Tongue (tissue), 1 donor: ENCODE measurements at regions not wholly inside any gene's neighbourhood (a gene's known extent, or its start where the extent isn't known, plus 50 kb on each side); places are given as distances from the start of the nearest gene placed in this dataset.
A peak's percentile ranks its signal among the peaks of the same experiment; 100 is the strongest.
"Not testable (repeated sequence)": the region's sequence is repeated elsewhere in the genome, so short reads cannot be mapped to it uniquely, and the experiment has no call there.

Source experiments
- DNase-seq: peaks from one replicate; pipeline ENCODE4 v3.0.0-alpha.2; 2015

DNA sequence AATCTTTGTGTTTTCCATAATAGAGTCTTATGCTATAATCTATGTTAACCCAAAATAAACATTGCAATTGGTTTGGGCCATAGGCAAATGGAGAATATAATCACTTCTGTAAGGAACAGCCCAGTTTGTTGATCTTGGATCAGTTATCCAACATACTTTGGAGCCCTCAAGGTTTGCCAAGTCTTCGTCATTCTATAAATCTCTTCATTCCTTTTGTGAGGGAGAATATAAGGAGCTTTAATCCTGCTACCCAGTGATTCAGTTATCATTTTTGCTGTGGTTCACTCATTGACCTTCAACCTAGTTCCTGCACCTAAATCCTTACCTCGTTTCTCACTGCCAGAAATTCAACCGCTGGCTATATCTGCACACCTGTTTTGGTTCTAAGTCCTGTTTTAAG, 500.3 kb upstream of the PTCHD4 start:
- DNase-seq = no peak

GRCh38 chr6:48610846-48611245, 499.8 kb upstream of the PTCHD4 start:
- DNase-seq = peak; percentile 1

GRCh38 chr6:48606618-48607017, 495.6 kb upstream of the PTCHD4 start:
- no peak for DNase-seq

- DNase-seq = no peak
Measured at GRCh38 chr6:48597951-48598350, 487.0 kb upstream of the PTCHD4 start.

DNA sequence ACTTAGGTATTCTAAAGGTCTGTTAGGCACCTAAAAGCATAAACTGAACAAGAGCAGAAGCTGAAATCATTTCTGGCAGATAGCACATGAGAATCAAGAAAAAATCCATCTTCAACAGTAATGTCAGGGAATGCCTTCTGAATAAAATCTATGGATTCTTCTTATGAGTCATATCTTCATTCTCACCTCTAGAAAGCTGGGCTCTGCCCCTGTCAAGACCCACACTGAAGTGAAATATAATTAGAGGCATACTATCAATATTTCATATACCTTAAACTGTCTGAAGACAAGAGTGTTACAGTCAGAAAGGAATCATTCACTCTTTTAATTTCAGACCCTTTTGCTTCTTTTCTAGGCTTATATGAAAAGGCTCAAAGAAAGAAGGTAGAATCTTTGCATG, 485.8 kb upstream of the PTCHD4 start:
- no peak for DNase-seq

DNA sequence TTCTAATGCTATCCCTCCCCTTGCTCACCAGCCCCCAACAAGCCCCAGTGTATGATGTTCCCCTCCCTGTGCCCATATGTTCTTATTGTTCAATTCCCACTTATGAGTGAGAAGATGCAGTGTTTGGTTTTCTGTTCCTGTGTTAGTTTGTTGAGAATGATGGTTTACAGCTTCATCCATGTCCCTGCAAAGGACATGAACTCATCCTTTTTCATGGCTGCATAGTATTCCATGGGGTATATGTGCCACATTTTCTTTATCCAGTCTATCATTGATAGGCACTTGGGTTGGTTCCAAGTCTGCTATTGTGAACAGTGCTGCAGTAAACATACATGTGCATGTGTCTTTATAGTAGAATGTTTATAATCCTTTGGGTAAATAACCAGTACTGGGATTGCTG, 480.2 kb upstream of the PTCHD4 start:
- DNase-seq = not testable (repeated sequence)

DNA sequence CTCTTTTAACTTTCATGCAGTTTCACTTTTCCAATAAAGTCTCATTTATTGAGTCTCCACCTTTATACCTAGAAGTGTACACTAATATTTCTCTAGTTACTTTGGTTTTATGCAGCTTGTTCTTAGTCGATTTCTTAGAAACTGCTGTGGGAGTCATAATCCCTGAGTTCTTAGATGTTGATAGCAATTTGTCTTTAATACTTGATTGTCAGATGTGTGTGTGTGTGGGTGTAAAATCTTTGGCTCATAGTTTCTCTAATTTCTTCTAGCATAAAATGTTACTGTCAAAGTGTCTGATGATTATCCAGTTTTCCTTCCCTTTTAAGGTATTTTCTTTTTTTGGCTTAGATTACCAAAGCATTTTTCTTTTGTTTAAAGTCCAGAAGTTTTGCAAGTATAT, 473.8 kb upstream of the PTCHD4 start:
- no peak for DNase-seq

DNA sequence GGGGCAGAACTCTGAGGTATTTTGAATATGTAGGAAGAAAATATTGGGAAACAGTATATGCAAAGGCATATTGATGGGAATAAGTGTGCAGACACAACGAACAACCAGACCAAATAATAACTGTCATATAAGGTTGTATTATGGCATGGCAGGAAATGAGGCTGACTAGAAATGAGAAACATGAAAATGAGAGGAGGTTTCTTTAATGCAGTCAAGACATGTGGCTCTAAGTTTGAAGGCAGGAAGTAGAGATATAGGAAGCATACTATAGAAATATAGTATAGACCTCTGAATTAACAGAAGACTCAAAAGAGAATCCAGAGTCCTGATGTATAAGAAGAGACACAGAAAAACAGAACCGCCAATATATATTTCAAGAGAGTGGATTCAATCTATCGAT, 459.7 kb upstream of the PTCHD4 start:
- no peak for DNase-seq

GRCh38 chr6:48568856-48569255, 457.9 kb upstream of the PTCHD4 start:
- no peak for DNase-seq

- no peak for DNase-seq
Measured at GRCh38 chr6:48567016-48567415, 456.0 kb upstream of the PTCHD4 start.

GRCh38 chr6:48564036-48564820, 453.2 kb upstream of the PTCHD4 start:
- DNase-seq = no peak

- no peak for DNase-seq
Measured at GRCh38 chr6:48563433-48563832, 452.4 kb upstream of the PTCHD4 start.

DNA sequence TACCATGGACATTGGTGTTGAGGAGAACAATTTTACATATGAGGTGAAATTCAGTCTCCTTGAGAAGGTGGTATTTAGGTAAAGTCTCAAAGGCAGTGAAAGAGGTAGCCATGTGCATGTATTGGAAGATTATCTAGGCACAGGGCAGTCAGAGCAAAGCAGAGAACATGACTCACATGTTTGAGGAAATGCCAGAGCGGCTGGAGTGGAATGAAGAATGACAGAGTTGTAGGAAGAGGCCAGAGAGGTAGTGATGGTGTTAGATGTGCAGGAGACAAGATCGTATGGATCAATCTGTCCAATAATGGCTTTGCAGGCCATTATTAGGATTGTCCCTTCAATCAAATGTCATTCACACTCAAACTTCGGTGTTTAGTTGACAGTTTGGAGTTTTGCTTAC, 449.4 kb upstream of the PTCHD4 start:
- DNase-seq = no peak

- DNase-seq = no peak
Measured at GRCh38 chr6:48553467-48554189, 442.6 kb upstream of the PTCHD4 start.

- DNase-seq = no peak
Measured at GRCh38 chr6:48552905-48553304, 441.9 kb upstream of the PTCHD4 start.

- DNase-seq = no peak
Measured at GRCh38 chr6:48550603-48551002, 439.6 kb upstream of the PTCHD4 start.

GRCh38 chr6:48542191-48542590, 431.2 kb upstream of the PTCHD4 start:
- DNase-seq = no peak

GRCh38 chr6:48541649-48542048, 430.7 kb upstream of the PTCHD4 start:
- no peak for DNase-seq

- no peak for DNase-seq
Measured at GRCh38 chr6:48535582-48536009, 424.6 kb upstream of the PTCHD4 start.

GRCh38 chr6:48530978-48531377, 420.0 kb upstream of the PTCHD4 start:
- not testable (repeated sequence) for DNase-seq

DNA sequence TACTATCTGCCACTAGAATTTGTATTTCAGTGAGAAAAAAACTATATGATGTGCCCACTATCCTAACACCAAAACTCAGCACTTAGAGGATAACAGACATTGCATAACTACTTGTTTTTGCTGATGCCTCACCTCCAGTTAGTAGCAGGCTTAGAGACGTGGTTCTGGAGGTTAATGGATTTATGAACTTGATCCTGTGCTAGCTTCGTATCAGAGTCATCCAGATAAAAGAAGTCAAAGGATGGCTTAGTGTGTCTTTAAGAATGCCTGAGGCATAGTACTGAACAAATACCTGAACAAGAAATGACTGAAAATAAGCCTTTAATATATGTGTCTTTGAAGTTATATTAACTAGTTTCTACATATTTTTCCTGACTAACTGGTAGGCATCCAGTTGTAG, 414.9 kb upstream of the PTCHD4 start:
- no peak for DNase-seq

DNA sequence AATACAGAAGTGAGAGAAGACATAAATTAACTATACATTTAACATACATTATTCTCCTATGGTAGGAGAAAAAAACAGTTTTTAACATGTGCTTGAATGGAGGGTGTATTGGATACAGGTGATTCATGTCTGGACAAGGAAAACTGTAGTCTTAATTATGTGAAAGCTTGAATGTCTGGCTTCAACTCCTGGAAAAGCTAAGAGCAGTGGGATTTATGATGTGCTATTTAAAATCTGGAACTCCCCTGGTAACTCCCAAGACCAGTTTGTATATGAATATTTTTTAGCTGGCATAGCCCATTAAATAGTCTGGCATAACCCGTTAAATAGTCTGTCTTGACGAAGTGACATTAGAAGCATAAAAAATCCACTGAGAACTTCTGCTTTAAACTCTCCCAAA, 410.0 kb upstream of the PTCHD4 start:
- no peak for DNase-seq

DNA sequence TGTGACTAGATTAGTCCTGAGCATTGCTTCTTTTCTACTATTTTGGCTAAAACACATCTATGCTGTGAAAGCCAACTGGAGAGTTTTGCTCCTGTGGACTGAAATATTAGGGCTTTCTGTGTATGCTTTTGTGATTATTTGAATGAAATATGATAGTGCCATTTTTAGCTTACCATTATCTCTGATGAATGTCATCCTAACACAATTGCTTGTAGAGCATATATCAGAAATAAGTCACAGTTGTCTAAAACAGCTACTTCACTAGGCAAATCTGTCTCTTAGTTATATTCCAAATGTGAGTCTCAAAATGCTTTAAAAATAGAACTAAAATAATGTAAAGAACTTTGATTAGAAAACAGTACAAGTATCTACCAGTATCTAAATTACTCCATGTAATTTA, 401.4 kb upstream of the PTCHD4 start:
- no peak for DNase-seq

DNA sequence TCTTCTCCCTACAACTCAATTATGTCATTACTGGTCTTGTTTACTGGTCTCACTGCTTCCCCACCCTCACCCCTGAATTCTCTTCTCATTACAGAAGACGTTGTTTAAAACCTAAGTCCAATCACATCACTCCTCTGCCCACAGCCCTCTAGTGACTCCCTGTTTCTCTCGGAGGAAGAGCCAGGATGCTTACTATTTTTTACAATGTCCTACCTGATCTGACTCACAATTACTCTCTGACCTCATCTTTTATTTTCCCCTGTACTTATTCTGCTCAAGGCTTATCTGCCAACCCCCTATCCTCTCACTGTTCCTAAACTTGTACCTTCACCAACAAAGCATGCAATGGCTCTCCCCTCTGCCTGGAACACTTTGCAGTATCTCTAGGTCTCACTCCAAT, 400.4 kb upstream of the PTCHD4 start:
- DNase-seq = no peak
